Neural crest cell (in vitro differentiated cells): ENCODE measurements at regions not wholly inside any gene's neighbourhood (a gene's known extent, or its start where the extent isn't known, plus 50 kb on each side); places are given as distances from the start of the nearest gene placed in this dataset.

Experiments used
- DNase-seq: peaks from one replicate; pipeline ENCODE4 v3.0.0; 2021; ENCODE audit warnings: low read depth, mixed read lengths, low spot score
- H3K27ac Mint-ChIP-seq: one replicate; pipeline ENCODE4 v1.8.0; 2021; ENCODE audit warnings: mild to moderate bottlenecking, mixed read lengths; ENCODE audit not compliant: unreplicated experiment
- H3K27me3 Mint-ChIP-seq: 2 replicates; pipeline ENCODE4 v1.8.0; 2021; ENCODE audit warnings: low read depth, mild to moderate bottlenecking, mixed read lengths
- H3K36me3 Mint-ChIP-seq: 2 replicates; pipeline ENCODE4 v1.8.0; 2021; ENCODE audit warnings: low read depth, mild to moderate bottlenecking, mixed read lengths
- H3K4me1 Mint-ChIP-seq: 2 replicates; pipeline ENCODE4 v1.8.0; 2021; ENCODE audit warnings: mixed read lengths
- H3K4me3 Mint-ChIP-seq: one replicate; pipeline ENCODE4 v1.8.0; 2021; ENCODE audit warnings: mild to moderate bottlenecking, mixed read lengths
- H3K9me3 Mint-ChIP-seq: 2 replicates; pipeline ENCODE4 v1.8.0; 2021; ENCODE audit warnings: mixed read lengths
- CTCF ChIP-seq: fragments of 200-600 bp; sonication (generic); conservative IDR thresholded peaks from 2 replicates; pipeline ENCODE4 v1.5.0; 2021; ENCODE audit warnings: antibody characterized with exemption, mild to moderate bottlenecking

GRCh38 chr1:106232128-106232527 is 824.3 kb upstream of the PRMT6 start:
- Mint-ChIP-seq H3K9me3 (no peaks in the 10 kb centered on the region), H3K27ac (no peak overlapping the region), H3K27me3 (no peaks in the 10 kb centered on the region), H3K36me3 (no peaks in the 10 kb centered on the region), H3K4me1 (no peaks in the 10 kb centered on the region), H3K4me3 (no peak overlapping the region)
- DNase-seq, result no peak
- no peak for TF ChIP-seq CTCF

- Mint-ChIP-seq H3K36me3 (no peaks in the 10 kb centered on the region), H3K4me1 (no peaks in the 10 kb centered on the region)
- TF ChIP-seq CTCF, result no peak
These were observed 823.0 kb upstream of the PRMT6 start for GRCh38 chr1:106233511-106233910.

GRCh38 chr1:106249365-106249764 is 807.1 kb upstream of the PRMT6 start:
- no peak for TF ChIP-seq CTCF
- no peak overlapping the region for H3K4me3 Mint-ChIP-seq
- no peak overlapping the region for H3K27ac Mint-ChIP-seq
- no peak for DNase-seq
- H3K36me3 Mint-ChIP-seq, result no peaks in the 10 kb centered on the region
- no peaks in the 10 kb centered on the region for H3K4me1 Mint-ChIP-seq
- peaks cover 3% of the 10 kb centered on the region for H3K9me3 Mint-ChIP-seq
- no peaks in the 10 kb centered on the region for H3K27me3 Mint-ChIP-seq

More at GRCh38 chr1:106233511-106233910, 823.0 kb upstream of the PRMT6 start:
- Mint-ChIP-seq H3K27ac (no peak overlapping the region), H3K4me3 (no peak overlapping the region), H3K9me3 (no peaks in the 10 kb centered on the region), H3K27me3 (no peaks in the 10 kb centered on the region)
- no peak for DNase-seq

GRCh38 chr1:106249810-106250209 is 806.7 kb upstream of the PRMT6 start:
- Mint-ChIP-seq H3K27ac (no peak overlapping the region), H3K27me3 (no peaks in the 10 kb centered on the region)

GRCh38 chr1:106254748-106255147 is 801.7 kb upstream of the PRMT6 start:
- Mint-ChIP-seq H3K4me3 (no peak overlapping the region), H3K36me3 (no peaks in the 10 kb centered on the region), H3K27me3 (no peaks in the 10 kb centered on the region), H3K9me3 (peaks cover 3% of the 10 kb centered on the region), H3K4me1 (no peaks in the 10 kb centered on the region), H3K27ac (no peak overlapping the region)
- DNase-seq, result no peak
- TF ChIP-seq CTCF, result no peak

More at GRCh38 chr1:106249810-106250209, 806.7 kb upstream of the PRMT6 start:
- no peak for TF ChIP-seq CTCF
- Mint-ChIP-seq H3K4me3 (no peak overlapping the region), H3K36me3 (no peaks in the 10 kb centered on the region), H3K9me3 (peaks cover 3% of the 10 kb centered on the region), H3K4me1 (no peaks in the 10 kb centered on the region)
- no peak for DNase-seq

GRCh38 chr1:106266786-106267185 is 789.7 kb upstream of the PRMT6 start:
- no peak overlapping the region for H3K4me3 Mint-ChIP-seq
- no peaks in the 10 kb centered on the region for H3K27me3 Mint-ChIP-seq
- peaks cover 11% of the 10 kb centered on the region for H3K9me3 Mint-ChIP-seq
- TF ChIP-seq CTCF, result no peak
- H3K27ac Mint-ChIP-seq, result no peak overlapping the region
- no peak for DNase-seq
- peaks cover 5% of the 10 kb centered on the region for H3K36me3 Mint-ChIP-seq
- peaks cover 5% of the 10 kb centered on the region for H3K4me1 Mint-ChIP-seq
